Left lung (tissue), 4 donors: ENCODE measurements at regions not wholly inside any gene's neighbourhood (a gene's known extent, or its start where the extent isn't known, plus 50 kb on each side); places are given as distances from the start of the nearest gene placed in this dataset.
A peak's percentile ranks its signal among the peaks of the same experiment; 100 is the strongest.
"Not testable (repeated sequence)": the region's sequence is repeated elsewhere in the genome, so short reads cannot be mapped to it uniquely, and the experiment has no call there.

Experiments
- ATAC-seq: fragments of 200-7000 bp; cut with Tn5 transposase; one replicate; pipeline ENCODE4 v1.9.1; 2020; ENCODE audit warnings: moderate library complexity
- DNase-seq, 4 donors: peaks; one replicate each; pipeline ENCODE4 v3.0.0-alpha.2; 2013 to 2020
- H3K27ac ChIP-seq, 2 donors: fragments of 200-600 bp; sonication (generic) in 1 of 2; one replicate each; pipeline versions ENCODE4 v1.5.0 to v1.8.0; 2020 to 2021
- H3K27me3 ChIP-seq, 2 donors: fragments of 200-600 bp; sonication (generic) in 1 of 2; one replicate each; pipeline versions ENCODE4 v1.5.0 to v1.8.0; 2020 to 2021
- H3K36me3 ChIP-seq, 2 donors: fragments of 200-600 bp; sonication (generic) in 1 of 2; one replicate each; pipeline versions ENCODE4 v1.5.0 to v1.8.0; 2020 to 2021
- H3K4me1 ChIP-seq, 2 donors: fragments of 200-600 bp; one replicate each; pipeline ENCODE4 v1.8.0; 2021
- H3K4me3 ChIP-seq, 2 donors: fragments of 200-600 bp; sonication (generic) in 1 of 2; one replicate each; pipeline versions ENCODE4 v1.5.0 to v1.8.0; 2020 to 2021; ENCODE audit warnings: mild to moderate bottlenecking in 1 of 2
- H3K9me3 ChIP-seq, 2 donors: fragments of 200-600 bp; sonication (generic) in 1 of 2; one replicate each; pipeline versions ENCODE4 v1.5.0 to v1.8.0; 2020 to 2021
- CTCF ChIP-seq, 2 donors: fragments of 200-600 bp; sonication (generic) in 1 of 2; IDR thresholded peaks; one replicate each; pipeline versions ENCODE4 v1.5.0 to v1.8.0; 2021; ENCODE audit warnings: antibody characterized with exemption in 2 of 2
- intact Hi-C, 2 donors: fragments of 100-400 bp; cut with DNase I; formaldehyde crosslinking; loops; one replicate each; pipeline versions ENCODE4 v1.11.2 to v1.14.2; 2022
- donor health status: DM: no; HTN: yes; CAD: no.
- donor health status: DM: no; HTN: no; CAD: no.

GRCh38 chr10:121137533-121137932 is 286.4 kb downstream of the WDR11 start:
- DNase-seq (no peak), ATAC-seq (no peak)
- no peaks in the 10 kb centered on the region for H3K36me3 ChIP-seq
- H3K4me1 ChIP-seq = no peaks in the 10 kb centered on the region
- intact Hi-C loops = no loop called here
- H3K27ac ChIP-seq = no peak overlapping the region
- no peak for TF ChIP-seq CTCF (IDR thresholded peaks at IDR 0.05)
- no peak overlapping the region for H3K4me3 ChIP-seq
- H3K27me3 ChIP-seq = no peaks in the 10 kb centered on the region
- H3K9me3 ChIP-seq = no peaks in the 10 kb centered on the region

DNA sequence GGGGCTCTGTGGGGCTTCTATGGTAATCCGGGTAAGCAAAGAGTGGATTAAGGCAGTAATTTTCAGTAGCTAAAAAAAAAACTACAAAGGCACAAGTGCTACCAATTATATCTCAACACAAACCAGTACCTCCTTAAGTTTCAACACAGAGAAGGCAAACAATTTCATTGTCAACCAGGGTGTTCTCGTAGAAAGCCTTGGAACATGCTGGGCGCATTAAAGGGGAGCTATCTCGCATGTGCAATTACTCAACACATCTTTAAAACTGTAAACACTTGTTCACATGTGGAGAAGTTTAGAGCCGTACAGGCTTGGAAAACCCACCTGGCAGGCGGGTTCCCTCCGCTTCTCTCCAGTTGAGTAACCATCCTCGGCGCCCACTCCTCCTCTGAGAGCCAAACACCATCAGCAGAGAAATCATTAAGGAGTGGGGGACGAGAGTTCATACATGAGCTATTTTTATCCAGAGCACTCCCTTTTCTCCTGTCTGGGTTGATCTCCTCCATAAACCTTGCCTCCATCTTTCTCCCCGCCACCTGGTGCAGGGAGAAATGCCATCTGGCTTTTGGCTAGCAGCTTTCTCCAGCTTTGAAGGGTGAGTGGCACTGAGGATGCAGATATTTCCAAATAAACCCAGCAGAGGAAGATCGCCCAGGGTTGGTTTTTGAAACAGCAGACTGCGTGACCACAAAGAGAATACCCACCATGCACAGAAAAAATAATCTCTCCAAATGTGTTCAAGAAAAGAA is 287.1 kb downstream of the WDR11 start:
- Histone ChIP-seq H3K4me1 (no peaks in the 10 kb centered on the region), H3K36me3 (no peaks in the 10 kb centered on the region), H3K27me3 (no peaks in the 10 kb centered on the region), H3K4me3 (no peak overlapping the region), H3K27ac (no peak overlapping the region), H3K9me3 (no peaks in the 10 kb centered on the region)
- intact Hi-C loops = no loop called here
- ATAC-seq (peak; percentile 64), DNase-seq (no peak)
- no peak for TF ChIP-seq CTCF (IDR thresholded peaks at IDR 0.05)

DNA sequence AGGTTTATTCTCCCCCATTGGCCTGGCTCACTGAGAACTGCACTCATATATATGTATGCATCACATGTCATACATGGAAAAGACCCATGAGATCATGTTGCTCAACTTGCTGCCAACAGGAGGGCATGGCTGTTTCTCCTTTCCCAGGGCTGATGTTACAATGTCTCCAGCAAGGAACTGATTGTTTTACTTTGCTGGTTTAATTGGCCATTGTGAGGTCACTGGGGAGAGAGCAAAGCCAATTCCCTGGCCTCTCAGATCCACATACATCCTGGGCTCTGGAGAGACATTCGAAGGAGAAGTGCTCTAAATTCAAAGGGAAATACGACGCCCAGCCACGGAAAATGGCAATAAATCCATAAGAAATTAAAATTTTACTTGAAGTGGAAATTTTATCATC is 287.8 kb downstream of the WDR11 start:
- DNase-seq (no peak), ATAC-seq (no peak)
- H3K4me3 ChIP-seq = no peak overlapping the region
- peaks cover 0 to 4% of the 10 kb centered on the region in 2 donors for H3K9me3 ChIP-seq
- H3K36me3 ChIP-seq = no peaks in the 10 kb centered on the region
- intact Hi-C loops = no loop called here
- H3K27ac ChIP-seq = no peak overlapping the region
- TF ChIP-seq CTCF (IDR thresholded peaks at IDR 0.05) = no peak
- H3K4me1 ChIP-seq = no peaks in the 10 kb centered on the region
- H3K27me3 ChIP-seq = no peaks in the 10 kb centered on the region

- H3K27me3 ChIP-seq, ATAC-seq, H3K4me1 ChIP-seq, H3K4me3 ChIP-seq, H3K27ac ChIP-seq, intact Hi-C loops, DNase-seq, H3K36me3 ChIP-seq: not testable (repeated sequence)
- peaks cover 0 to 22% of the 10 kb centered on the region in 2 donors for H3K9me3 ChIP-seq
Observed at GRCh38 chr10:121145802-121146395, 294.7 kb downstream of the WDR11 start.

DNA sequence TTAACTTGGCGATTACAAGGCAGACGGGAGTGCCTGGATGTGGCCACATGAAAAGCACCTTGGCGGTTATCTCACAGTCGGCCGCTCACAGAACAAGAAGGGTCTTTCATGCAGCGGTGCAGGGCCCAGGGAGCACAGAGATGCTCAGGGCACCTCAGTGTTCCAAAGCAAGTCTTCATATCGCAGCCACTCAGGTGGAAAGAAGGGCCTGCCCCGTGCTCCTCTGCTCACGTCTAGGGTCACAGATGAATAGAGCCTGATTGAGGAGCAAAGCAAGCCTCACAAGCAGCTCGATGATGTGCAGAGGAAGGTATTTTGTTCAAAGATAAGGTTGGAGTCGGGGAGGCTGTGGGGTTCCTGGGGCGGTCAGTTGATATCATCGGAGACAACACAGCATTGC is 297.8 kb downstream of the WDR11 start:
- H3K4me1 ChIP-seq = no peaks in the 10 kb centered on the region
- DNase-seq (no peak), ATAC-seq (no peak)
- no peaks in the 10 kb centered on the region for H3K27me3 ChIP-seq
- no peak overlapping the region for H3K4me3 ChIP-seq
- H3K27ac ChIP-seq = no peak overlapping the region
- peaks cover 0 to 17% of the 10 kb centered on the region in 2 donors for H3K9me3 ChIP-seq
- intact Hi-C loops = no loop called here
- no peaks in the 10 kb centered on the region for H3K36me3 ChIP-seq
- no peak for TF ChIP-seq CTCF (IDR thresholded peaks at IDR 0.05)
